Nephron progenitor cell (in vitro differentiated cells): ENCODE measurements at regions not wholly inside any gene's neighbourhood (a gene's known extent, or its start where the extent isn't known, plus 50 kb on each side); places are given as distances from the start of the nearest gene placed in this dataset.

Source experiments
- DNase-seq: peaks from one replicate; pipeline ENCODE4 v3.0.0; 2021
- H3K27ac Mint-ChIP-seq: 2 replicates; pipeline ENCODE4 v1.8.0; 2021; ENCODE audit warnings: mild to moderate bottlenecking, moderate library complexity, mixed read lengths
- H3K27me3 Mint-ChIP-seq: 2 replicates; pipeline ENCODE4 v1.8.0; 2021; ENCODE audit warnings: mild to moderate bottlenecking, low read depth, mixed read lengths; ENCODE audit not compliant: poor library complexity
- H3K36me3 Mint-ChIP-seq: 2 replicates; pipeline ENCODE4 v1.8.0; 2021; ENCODE audit warnings: low read depth, mixed read lengths
- H3K4me1 Mint-ChIP-seq: 2 replicates; pipeline ENCODE4 v1.8.0; 2021; ENCODE audit warnings: mixed read lengths
- H3K4me3 Mint-ChIP-seq: 2 replicates; pipeline ENCODE4 v1.8.0; 2021; ENCODE audit warnings: mild to moderate bottlenecking, moderate library complexity, mixed read lengths
- H3K9me3 Mint-ChIP-seq: 2 replicates; pipeline ENCODE4 v1.8.0; 2021; ENCODE audit warnings: mild to moderate bottlenecking, moderate library complexity, mixed read lengths
- CTCF ChIP-seq: fragments of 200-600 bp; sonication (generic); IDR thresholded peaks from 2 replicates; pipeline ENCODE4 v1.5.0; 2021; ENCODE audit warnings: antibody characterized with exemption

- peaks cover 16% of the 10 kb centered on the region for H3K9me3 Mint-ChIP-seq
- no peak overlapping the region for H3K4me3 Mint-ChIP-seq
- no peak for TF ChIP-seq CTCF
- no peak overlapping the region for H3K27ac Mint-ChIP-seq
- H3K36me3 Mint-ChIP-seq = no peaks in the 10 kb centered on the region
- no peaks in the 10 kb centered on the region for H3K4me1 Mint-ChIP-seq
- no peaks in the 10 kb centered on the region for H3K27me3 Mint-ChIP-seq
- DNase-seq = no peak
These were observed 186.9 kb upstream of the STARD13 start for GRCh38 chr13:33472446-33472845.

GRCh38 chr13:33479105-33479504 is 193.6 kb upstream of the STARD13 start:
- Mint-ChIP-seq H3K9me3 (peaks cover 33% of the 10 kb centered on the region), H3K27me3 (no peaks in the 10 kb centered on the region), H3K4me1 (no peaks in the 10 kb centered on the region), H3K27ac (no peak overlapping the region), H3K36me3 (peaks cover 6% of the 10 kb centered on the region), H3K4me3 (no peak overlapping the region)
- DNase-seq = no peak
- no peak for TF ChIP-seq CTCF

- no peak overlapping the region for H3K27ac Mint-ChIP-seq
- H3K9me3 Mint-ChIP-seq = peaks cover 41% of the 10 kb centered on the region
- no peaks in the 10 kb centered on the region for H3K4me1 Mint-ChIP-seq
- no peaks in the 10 kb centered on the region for H3K27me3 Mint-ChIP-seq
- no peak for TF ChIP-seq CTCF
- no peak for DNase-seq
- H3K36me3 Mint-ChIP-seq = peaks cover 12% of the 10 kb centered on the region
- H3K4me3 Mint-ChIP-seq = no peak overlapping the region
These were observed 195.0 kb upstream of the STARD13 start for GRCh38 chr13:33480561-33480960.

GRCh38 chr13:33483471-33483870 is 197.9 kb upstream of the STARD13 start:
- H3K4me3 Mint-ChIP-seq = no peak overlapping the region
- no peak overlapping the region for H3K27ac Mint-ChIP-seq
- no peaks in the 10 kb centered on the region for H3K4me1 Mint-ChIP-seq

GRCh38 chr13:33485247-33485646 is 199.7 kb upstream of the STARD13 start:
- peaks cover 11% of the 10 kb centered on the region for H3K27me3 Mint-ChIP-seq
- no peak overlapping the region for H3K27ac Mint-ChIP-seq
- H3K4me3 Mint-ChIP-seq = no peak overlapping the region
- DNase-seq = no peak
- H3K36me3 Mint-ChIP-seq = peaks cover 6% of the 10 kb centered on the region
- no peaks in the 10 kb centered on the region for H3K4me1 Mint-ChIP-seq
- TF ChIP-seq CTCF = no peak
- peaks cover 10% of the 10 kb centered on the region for H3K9me3 Mint-ChIP-seq

More at GRCh38 chr13:33483471-33483870, 197.9 kb upstream of the STARD13 start:
- TF ChIP-seq CTCF = no peak
- H3K36me3 Mint-ChIP-seq = peaks cover 6% of the 10 kb centered on the region
- DNase-seq = no peak
- H3K27me3 Mint-ChIP-seq = peaks cover 3% of the 10 kb centered on the region
- peaks cover 22% of the 10 kb centered on the region for H3K9me3 Mint-ChIP-seq

- no peak for TF ChIP-seq CTCF
- Mint-ChIP-seq H3K27ac (no peak overlapping the region), H3K27me3 (peaks cover 11% of the 10 kb centered on the region), H3K4me3 (no peak overlapping the region), H3K36me3 (peaks cover 6% of the 10 kb centered on the region), H3K9me3 (peaks cover 10% of the 10 kb centered on the region), H3K4me1 (no peaks in the 10 kb centered on the region)
- no peak for DNase-seq
These were observed 202.2 kb upstream of the STARD13 start for GRCh38 chr13:33487575-33488243.
